ACHN (cell line): ENCODE measurements at regions not wholly inside any gene's neighbourhood (a gene's known extent, or its start where the extent isn't known, plus 50 kb on each side); places are given as distances from the start of the nearest gene placed in this dataset.

Experiments used
- DNase-seq: peaks from one replicate; pipeline ENCODE4 v3.0.0-alpha.2; 2015
- in situ Hi-C: cut with HindIII; loops from 2 replicates; pipeline ENCODE4 v1.10.0; 2017; ENCODE audit warnings: low sequenced_read_pairs, low pct_ligation_motif_present, low pct_unique_long_range_greater_than_20kb

- in situ Hi-C loops: no loop called here
- peak; percentile 37 for DNase-seq
Measured at GRCh38 chr3:107992976-107993684, 97.7 kb downstream of the CD47 start.

- in situ Hi-C loops: no loop called here
- no peak for DNase-seq
Measured at GRCh38 chr3:107990926-107991325, 99.9 kb downstream of the CD47 start.

GRCh38 chr3:107990433-107990832 is 100.4 kb downstream of the CD47 start:
- in situ Hi-C loops: no loop called here
- DNase-seq: no peak

- no peak for DNase-seq
- in situ Hi-C loops: no loop called here
Measured at GRCh38 chr3:107989661-107990060, 101.2 kb downstream of the CD47 start.

GRCh38 chr3:107988460-107989175 is 102.2 kb downstream of the CD47 start:
- peak; percentile 22 for DNase-seq
- in situ Hi-C loops: no loop called here

GRCh38 chr3:107987036-107987939 is 103.5 kb downstream of the CD47 start:
- in situ Hi-C loops: no loop called here
- peak; percentile 79 for DNase-seq

- in situ Hi-C loops: no loop called here
- DNase-seq: peak; percentile 9
Measured at GRCh38 chr3:107986505-107986904, 104.3 kb downstream of the CD47 start.

- in situ Hi-C loops: no loop called here
- peak; percentile 32 for DNase-seq
Measured at GRCh38 chr3:107985496-107985895, 105.3 kb downstream of the CD47 start.

- in situ Hi-C loops: no loop called here
- no peak for DNase-seq
Measured at GRCh38 chr3:107983247-107983646, 107.6 kb downstream of the CD47 start.

GRCh38 chr3:107982165-107982564 is 108.7 kb downstream of the CD47 start:
- no peak for DNase-seq
- in situ Hi-C loops: no loop called here

GRCh38 chr3:107981471-107982111 is 109.2 kb downstream of the CD47 start:
- DNase-seq: no peak
- in situ Hi-C loops: no loop called here

GRCh38 chr3:107979538-107979937 is 111.3 kb downstream of the CD47 start:
- in situ Hi-C loops: no loop called here
- DNase-seq: no peak

- in situ Hi-C loops: no loop called here
Measured at GRCh38 chr3:107978131-107979055, 112.4 kb downstream of the CD47 start.

GRCh38 chr3:107977221-107978130 is 113.4 kb downstream of the CD47 start:
- DNase-seq: no peak
- in situ Hi-C loops: no loop called here

More at GRCh38 chr3:107978131-107979055, 112.4 kb downstream of the CD47 start:
- DNase-seq: no peak

- in situ Hi-C loops: no loop called here
- no peak for DNase-seq
Measured at GRCh38 chr3:107976202-107976800, 114.5 kb downstream of the CD47 start.

- DNase-seq: no peak
- in situ Hi-C loops: no loop called here
Measured at GRCh38 chr3:107975529-107976201, 115.2 kb downstream of the CD47 start.
